IPS DF 4.7 (cell line): ENCODE measurements at regions not wholly inside any gene's neighbourhood (a gene's known extent, or its start where the extent isn't known, plus 50 kb on each side); places are given as distances from the start of the nearest gene placed in this dataset.
"Not testable (repeated sequence)": the region's sequence is repeated elsewhere in the genome, so short reads cannot be mapped to it uniquely, and the experiment has no call there.

Source experiments
- DNase-seq: peaks from one replicate; pipeline ENCODE4 v3.0.0-alpha.2; 2013; ENCODE audit warnings: low spot score; ENCODE audit errors: extremely low read depth

DNA sequence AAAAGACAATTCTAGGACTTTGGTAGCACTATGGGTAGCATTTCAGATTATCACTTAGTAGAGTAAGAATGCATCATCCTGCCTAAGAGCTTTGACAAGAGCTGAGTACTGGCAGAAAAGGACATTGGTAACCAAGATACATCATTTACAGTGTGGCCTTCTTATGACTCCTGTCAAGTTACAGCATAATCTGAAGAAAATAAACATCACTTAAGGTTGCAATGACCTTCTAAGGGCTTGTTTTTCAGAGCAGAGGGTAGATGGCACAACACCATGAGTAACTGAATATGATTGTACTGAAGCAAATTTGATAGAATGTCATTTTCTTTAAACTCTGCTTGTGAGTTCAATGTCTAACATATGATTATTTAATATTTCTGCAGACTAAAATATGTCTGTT, 822.6 kb downstream of the TBC1D32 start:
- no peak for DNase-seq

DNA sequence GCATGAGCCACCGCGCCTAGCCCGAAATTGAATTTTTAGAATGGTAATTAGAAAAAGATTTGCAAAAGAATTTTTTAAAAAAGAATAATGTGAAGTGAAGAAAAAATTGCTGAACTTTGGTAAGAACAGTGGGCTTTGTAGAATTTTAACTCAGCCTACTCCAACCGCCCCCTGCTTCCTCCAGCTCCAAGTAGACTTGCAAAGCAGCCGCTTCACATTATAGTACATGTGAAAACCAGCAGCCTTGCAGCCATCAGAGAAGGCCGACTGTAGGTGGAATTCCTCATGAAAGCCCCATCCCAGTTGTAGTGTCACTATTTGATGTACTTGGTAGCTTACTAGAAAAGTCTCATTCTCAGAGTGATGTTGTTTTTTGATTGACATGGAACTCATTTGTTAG, 835.6 kb downstream of the TBC1D32 start:
- no peak for DNase-seq

- DNase-seq = no peak
Observed at GRCh38 chr6:120496661-120497060, 837.6 kb downstream of the TBC1D32 start.

DNA sequence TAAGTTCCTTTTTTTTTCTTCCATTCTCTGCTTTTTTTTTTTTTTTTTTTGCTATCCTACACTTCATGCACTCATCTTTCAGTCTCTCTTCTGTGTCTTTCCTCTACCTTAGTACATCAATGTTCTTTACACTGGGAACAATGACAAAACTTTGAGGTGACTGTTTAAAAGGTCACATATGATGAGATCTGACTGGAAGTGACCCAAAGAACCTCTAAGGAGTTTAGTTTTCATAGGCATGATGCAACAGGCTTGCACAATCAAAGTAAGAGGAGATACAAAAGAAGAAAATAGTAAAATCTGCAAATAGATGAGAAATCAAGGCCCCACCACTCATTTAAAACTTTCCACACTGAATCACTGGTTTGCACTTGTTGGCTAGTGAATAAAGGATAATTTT, 840.8 kb downstream of the TBC1D32 start:
- DNase-seq = no peak

- no peak for DNase-seq
Observed at GRCh38 chr6:120489941-120490340, 844.3 kb downstream of the TBC1D32 start.

DNA sequence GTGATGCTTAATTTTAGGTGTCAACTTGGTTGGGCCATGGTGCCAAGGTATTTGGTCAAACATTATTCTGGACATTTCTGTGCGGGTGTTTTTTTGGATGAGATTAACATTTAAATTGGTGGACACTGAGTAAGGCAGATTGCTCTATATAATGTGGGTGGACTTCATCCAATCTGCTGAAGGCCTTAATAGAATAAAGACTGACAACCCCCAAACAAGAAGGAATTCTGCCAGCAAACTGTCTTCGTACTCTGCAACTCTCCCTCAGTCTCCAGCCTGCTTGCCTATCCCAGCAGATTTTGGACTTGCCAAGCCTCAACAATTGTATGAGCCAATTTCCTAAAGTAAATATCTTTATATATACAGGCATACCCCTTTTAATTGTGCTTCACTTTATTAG, 850.1 kb downstream of the TBC1D32 start:
- DNase-seq = no peak

DNA sequence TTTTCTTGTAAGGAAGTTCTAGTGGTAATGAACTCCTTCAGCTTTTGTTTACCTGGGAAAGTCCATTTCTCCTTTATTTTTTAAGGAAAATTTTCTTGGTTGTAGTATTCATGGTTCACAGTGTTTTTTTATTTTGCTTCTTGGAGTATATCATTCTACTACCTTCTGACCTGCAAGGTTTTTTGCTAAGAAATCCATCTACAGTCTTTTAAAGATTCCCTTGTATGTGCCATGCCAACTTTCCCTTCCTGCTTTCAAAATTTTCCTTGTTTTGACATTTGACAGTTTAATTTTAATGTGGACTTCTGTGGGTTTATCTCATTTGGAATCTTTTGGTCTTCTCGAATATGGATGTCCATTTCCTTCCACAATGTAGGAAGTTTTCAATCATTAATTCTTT, 855.6 kb downstream of the TBC1D32 start:
- no peak for DNase-seq

GRCh38 chr6:120473804-120474203, 860.5 kb downstream of the TBC1D32 start:
- no peak for DNase-seq

DNA sequence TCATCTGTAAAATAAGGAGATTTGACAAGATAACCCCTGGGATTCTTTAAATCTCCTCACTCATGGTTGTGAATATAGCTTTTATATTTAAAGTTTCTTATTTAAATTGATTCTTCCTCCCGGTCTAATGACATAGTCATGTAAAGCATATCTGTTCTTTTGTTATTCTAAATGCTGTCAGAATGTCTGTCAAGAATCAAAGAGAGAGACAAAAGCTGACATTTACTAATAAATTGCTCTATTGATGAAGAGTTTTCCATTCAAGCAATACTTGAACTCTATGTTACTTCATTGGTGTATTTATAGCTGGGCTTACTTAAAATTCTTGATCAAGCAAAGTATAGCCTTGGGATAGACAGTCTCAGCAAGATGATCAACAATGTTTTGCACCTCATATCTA, 865.8 kb downstream of the TBC1D32 start:
- DNase-seq = no peak

- DNase-seq = no peak
Observed at GRCh38 chr6:120451508-120451907, 882.8 kb downstream of the TBC1D32 start.

DNA sequence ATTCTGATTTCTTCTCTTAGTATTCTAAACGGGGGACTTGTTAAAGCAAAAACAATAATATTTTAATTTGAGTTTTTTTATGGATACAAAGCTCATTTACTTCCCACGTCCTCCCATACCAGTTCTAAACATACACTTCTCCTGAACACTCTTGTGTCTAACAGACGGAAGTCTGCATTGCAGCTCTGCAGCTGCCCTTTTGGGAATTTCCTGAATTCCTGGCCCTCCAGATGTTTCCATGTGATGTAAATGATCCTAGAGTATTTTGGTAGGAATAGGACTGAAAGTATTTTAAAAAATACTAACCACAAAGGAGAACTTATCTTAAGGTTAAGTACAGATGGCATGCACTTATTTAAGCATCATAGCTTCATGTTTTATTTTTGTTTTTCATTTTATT, 886.7 kb downstream of the TBC1D32 start:
- DNase-seq = no peak

DNA sequence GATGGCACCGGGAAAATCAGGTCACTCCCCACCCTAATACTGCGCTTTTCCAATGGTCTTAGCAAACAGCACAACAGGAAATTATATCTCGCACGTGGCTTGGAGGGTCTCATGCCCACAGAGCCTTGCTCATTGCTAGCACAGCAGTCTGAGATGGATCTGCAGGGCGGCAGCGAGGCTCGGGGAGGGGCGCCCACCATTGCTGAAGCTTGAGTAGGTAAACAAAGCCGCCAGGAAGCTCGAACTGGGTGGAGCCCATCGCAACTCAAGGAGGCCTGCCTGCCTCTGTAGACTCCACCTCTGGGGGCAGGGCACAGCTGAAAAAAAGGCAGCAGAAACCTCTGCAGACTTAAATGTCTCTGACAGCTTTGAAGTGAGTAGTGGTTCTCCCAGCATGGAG, 901.4 kb downstream of the TBC1D32 start:
- not testable (repeated sequence) for DNase-seq

GRCh38 chr6:120431841-120432240, 902.4 kb downstream of the TBC1D32 start:
- no peak for DNase-seq

GRCh38 chr6:120411394-120411793, 922.9 kb downstream of the TBC1D32 start:
- no peak for DNase-seq

GRCh38 chr6:120410586-120410985, 923.7 kb downstream of the TBC1D32 start:
- DNase-seq = no peak

- DNase-seq = no peak
Observed at GRCh38 chr6:120407696-120408095, 926.6 kb downstream of the TBC1D32 start.

DNA sequence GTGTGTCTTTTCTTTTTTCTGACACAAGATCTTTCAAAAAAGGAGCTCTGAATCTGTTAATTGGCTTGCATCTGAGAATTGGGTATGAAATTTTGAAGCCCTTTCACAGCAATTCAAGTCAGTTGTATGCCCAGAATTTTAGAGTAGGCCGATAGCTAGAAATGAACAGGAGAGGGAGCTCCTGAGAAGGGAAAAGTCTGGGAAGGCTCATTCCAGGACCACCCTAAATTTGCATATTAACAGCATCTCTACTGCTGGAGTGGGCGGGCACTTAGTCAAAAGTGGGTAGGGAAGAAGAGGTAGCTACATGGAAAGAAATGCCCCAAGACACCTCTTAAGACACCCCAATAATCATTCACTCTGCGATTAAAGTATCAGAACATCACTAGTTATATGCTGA, 928.3 kb downstream of the TBC1D32 start:
- peak; percentile 11 for DNase-seq

- no peak for DNase-seq
Observed at GRCh38 chr6:120395784-120396183, 938.5 kb downstream of the TBC1D32 start.

DNA sequence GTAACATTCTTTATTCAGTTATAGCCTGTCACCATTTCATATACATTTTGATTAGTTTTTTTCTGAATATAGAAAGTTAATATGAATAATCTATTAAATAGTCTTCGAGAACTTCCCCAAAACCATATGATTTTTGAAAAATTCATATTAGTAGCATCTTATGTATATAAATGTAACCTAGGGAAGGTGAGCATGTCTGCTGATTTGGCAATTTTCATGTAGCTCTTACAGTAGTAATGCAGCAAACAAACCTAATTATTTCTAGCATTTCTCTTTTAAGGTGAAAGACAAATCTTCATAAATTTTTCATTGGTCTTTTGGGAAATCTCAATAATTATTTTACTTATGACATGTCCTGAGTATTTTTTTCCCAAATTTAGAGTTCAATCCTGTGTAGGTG, 939.0 kb downstream of the TBC1D32 start:
- DNase-seq = no peak

DNA sequence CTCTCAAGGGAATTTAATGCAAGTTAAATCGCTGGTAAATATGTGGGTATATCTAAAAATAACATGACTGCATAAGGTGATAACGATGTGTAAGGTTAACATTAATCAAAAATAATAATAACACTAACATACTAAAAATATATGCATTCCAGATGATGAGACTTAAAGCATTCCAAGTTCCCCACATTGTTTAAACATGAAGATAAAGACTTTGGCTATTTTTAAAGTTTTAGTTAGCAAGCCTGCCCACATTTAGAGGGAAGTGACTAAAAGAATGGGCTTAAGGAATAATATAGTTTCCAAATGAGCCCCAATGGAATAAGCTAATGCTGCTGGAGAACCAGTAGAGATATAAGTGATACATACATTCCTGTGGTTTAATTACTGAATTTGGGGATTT, 941.3 kb downstream of the TBC1D32 start:
- DNase-seq = no peak

GRCh38 chr6:120384671-120385070, 949.6 kb downstream of the TBC1D32 start:
- no peak for DNase-seq

DNA sequence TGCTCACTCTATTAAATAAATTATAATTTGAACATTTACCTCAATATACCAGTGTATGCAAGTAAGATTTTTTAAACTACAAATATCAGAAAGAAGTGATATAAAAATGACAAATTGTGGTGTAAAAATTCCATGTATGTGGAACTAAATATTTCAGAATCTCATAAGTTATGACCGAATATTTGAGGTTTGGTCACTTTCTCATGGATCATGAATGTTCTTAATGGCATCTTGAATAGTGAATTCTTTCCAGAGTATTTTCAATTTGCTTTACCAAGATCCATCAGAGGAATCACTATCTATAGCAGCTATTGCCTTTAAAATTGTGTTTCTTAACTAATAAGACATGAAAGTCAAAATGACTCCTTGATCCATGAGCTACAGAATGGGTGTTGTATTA, 950.6 kb downstream of the TBC1D32 start:
- DNase-seq = no peak

- peak; percentile 36 for DNase-seq
Observed at GRCh38 chr6:120378582-120379220, 955.6 kb downstream of the TBC1D32 start.

DNA sequence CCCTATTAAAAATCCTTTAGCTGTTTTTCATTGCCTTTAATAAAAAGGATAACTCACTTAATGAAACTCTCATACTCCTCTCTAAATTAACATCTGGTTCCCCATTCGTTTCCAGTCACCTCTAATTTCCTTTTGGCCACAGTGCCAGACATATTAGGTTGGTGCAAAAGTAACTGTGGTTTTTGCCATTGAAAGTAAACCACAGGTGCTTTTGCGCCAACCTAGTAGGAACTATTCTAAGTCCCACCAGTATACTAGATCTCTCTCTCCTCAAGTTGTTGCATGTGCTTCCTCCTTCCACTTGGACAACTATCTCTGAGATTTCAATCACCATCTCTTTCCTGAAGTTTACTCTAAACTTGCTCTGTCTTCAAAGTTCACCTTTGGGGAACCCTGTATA, 961.1 kb downstream of the TBC1D32 start:
- DNase-seq = no peak
